ENCODE measurements at regions not wholly inside any gene's neighbourhood (a gene's known extent, or its start where the extent isn't known, plus 50 kb on each side); places are given as distances from the start of the nearest gene placed in this dataset.

DNA sequence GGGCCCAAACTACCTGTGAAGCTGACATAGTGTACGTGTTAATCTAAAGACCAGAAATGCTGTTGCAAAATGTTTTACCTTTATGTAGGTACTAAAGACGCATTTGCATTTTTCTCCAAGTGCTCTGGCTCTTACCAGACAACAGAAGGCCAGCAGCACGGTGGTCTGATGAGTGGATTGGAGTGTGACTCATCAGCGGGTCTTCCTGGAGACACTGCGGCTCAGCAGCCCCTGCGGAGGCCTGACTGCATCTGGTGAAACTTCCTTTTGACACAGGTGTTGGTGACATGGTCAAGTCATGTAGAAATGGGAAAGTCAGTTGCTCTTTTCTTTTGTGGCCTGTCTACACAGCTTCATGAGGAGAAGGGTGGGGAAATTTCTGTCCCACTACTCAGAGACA, 723.6 kb downstream of the INHBA start:
- Histone ChIP-seq H3K9me3 (ENCODE audit: control insufficient read depth, insufficient read depth, low read length) (no peaks in the 10 kb centered on the region), H3K27ac (ENCODE audit: low read length) (no peak overlapping the region), H3K4me3 (ENCODE audit: low read length) (no peak overlapping the region), H3K36me3 (ENCODE audit: control insufficient read depth, insufficient read depth, low read length) (no peaks in the 10 kb centered on the region), H3K27me3 (ENCODE audit: control insufficient read depth, insufficient read depth, low read length) (no peaks in the 10 kb centered on the region), H3K4me1 (ENCODE audit: control insufficient read depth, insufficient read depth, low read length) (no peaks in the 10 kb centered on the region)
- 88% methylated on average over 6 of the region's 6 CpGs for WGBS (ENCODE audit: insufficient coverage)
- no peak overlapping the region for H3K27ac Mint-ChIP-seq
- no peaks in the 10 kb centered on the region for H3K4me1 Mint-ChIP-seq
- ATAC-seq, result no peak
- H3K36me3 Mint-ChIP-seq, result no peaks in the 10 kb centered on the region
- H3K4me3 Mint-ChIP-seq, result no peak overlapping the region
- no peak for DNase-seq
- H3K27me3 Mint-ChIP-seq (ENCODE audit: low read depth in 2 of 2), result no peaks in the 10 kb centered on the region
- intact Hi-C loops (cut with micrococcal nuclease), result no loop called here
- H3K9me3 Mint-ChIP-seq, result peaks cover 0 to 4% of the 10 kb centered on the region in 2 donors
- TF ChIP-seq, protein P1, sequence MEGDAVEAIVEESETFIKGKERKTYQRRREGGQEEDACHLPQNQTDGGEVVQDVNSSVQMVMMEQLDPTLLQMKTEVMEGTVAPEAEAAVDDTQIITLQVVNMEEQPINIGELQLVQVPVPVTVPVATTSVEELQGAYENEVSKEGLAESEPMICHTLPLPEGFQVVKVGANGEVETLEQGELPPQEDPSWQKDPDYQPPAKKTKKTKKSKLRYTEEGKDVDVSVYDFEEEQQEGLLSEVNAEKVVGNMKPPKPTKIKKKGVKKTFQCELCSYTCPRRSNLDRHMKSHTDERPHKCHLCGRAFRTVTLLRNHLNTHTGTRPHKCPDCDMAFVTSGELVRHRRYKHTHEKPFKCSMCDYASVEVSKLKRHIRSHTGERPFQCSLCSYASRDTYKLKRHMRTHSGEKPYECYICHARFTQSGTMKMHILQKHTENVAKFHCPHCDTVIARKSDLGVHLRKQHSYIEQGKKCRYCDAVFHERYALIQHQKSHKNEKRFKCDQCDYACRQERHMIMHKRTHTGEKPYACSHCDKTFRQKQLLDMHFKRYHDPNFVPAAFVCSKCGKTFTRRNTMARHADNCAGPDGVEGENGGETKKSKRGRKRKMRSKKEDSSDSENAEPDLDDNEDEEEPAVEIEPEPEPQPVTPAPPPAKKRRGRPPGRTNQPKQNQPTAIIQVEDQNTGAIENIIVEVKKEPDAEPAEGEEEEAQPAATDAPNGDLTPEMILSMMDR (IDR thresholded peaks at IDR 0.05), result no peak

GRCh38 chr7:40978047-40978446, 724.8 kb downstream of the INHBA start:
- no peaks in the 10 kb centered on the region for H3K4me1 Mint-ChIP-seq
- ATAC-seq (no peak), DNase-seq (no peak)
- no peaks in the 10 kb centered on the region for H3K27me3 Mint-ChIP-seq (ENCODE audit: low read depth in 2 of 2)
- Histone ChIP-seq H3K9me3 (ENCODE audit: control insufficient read depth, insufficient read depth, low read length) (no peaks in the 10 kb centered on the region), H3K27ac (ENCODE audit: low read length) (no peak overlapping the region), H3K27me3 (ENCODE audit: control insufficient read depth, insufficient read depth, low read length) (no peaks in the 10 kb centered on the region), H3K4me1 (ENCODE audit: control insufficient read depth, insufficient read depth, low read length) (no peaks in the 10 kb centered on the region), H3K4me3 (ENCODE audit: low read length) (no peak overlapping the region), H3K36me3 (ENCODE audit: control insufficient read depth, insufficient read depth, low read length) (no peaks in the 10 kb centered on the region)
- intact Hi-C loops (cut with micrococcal nuclease), result no loop called here
- TF ChIP-seq, protein P1 (IDR thresholded peaks at IDR 0.05), result no peak
- H3K36me3 Mint-ChIP-seq, result no peaks in the 10 kb centered on the region
- WGBS (ENCODE audit: insufficient coverage), result 0% methylated on average over 1 of the region's 1 CpG
- no peak overlapping the region for H3K4me3 Mint-ChIP-seq
- no peak overlapping the region for H3K27ac Mint-ChIP-seq
- peaks cover 2 to 4% of the 10 kb centered on the region in 2 donors for H3K9me3 Mint-ChIP-seq

DNA sequence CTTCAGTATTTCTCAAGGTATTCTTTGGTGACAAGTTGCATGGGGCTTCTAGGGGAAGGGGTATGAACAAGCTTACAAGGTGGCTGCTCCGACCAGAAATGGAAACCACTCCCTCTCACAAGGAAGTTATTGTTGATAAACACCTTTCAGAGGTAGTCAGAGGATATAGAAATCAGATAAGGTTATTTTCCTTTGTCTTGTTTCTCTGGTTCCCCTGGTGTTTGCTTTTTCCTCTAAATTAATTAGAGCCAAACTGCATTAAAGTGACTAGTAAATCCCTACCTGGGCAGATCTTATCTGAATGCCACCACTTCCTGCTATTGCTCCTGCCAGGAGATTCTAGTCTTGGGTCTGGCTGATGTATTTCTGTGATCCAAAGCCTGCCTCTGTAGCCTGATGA, 725.4 kb downstream of the INHBA start:
- Histone ChIP-seq H3K27me3 (ENCODE audit: control insufficient read depth, insufficient read depth, low read length) (no peaks in the 10 kb centered on the region), H3K4me3 (ENCODE audit: low read length) (no peak overlapping the region), H3K36me3 (ENCODE audit: control insufficient read depth, insufficient read depth, low read length) (no peaks in the 10 kb centered on the region), H3K4me1 (ENCODE audit: control insufficient read depth, insufficient read depth, low read length) (no peaks in the 10 kb centered on the region), H3K9me3 (ENCODE audit: control insufficient read depth, insufficient read depth, low read length) (no peaks in the 10 kb centered on the region), H3K27ac (ENCODE audit: low read length) (no peak overlapping the region)
- Mint-ChIP-seq H3K27ac (no peak overlapping the region), H3K27me3 (ENCODE audit: low read depth in 2 of 2) (no peaks in the 10 kb centered on the region), H3K4me3 (no peak overlapping the region), H3K4me1 (no peaks in the 10 kb centered on the region), H3K9me3 (peaks cover 2 to 4% of the 10 kb centered on the region in 2 donors), H3K36me3 (no peaks in the 10 kb centered on the region)
- ATAC-seq (no peak), DNase-seq (no peak)
- TF ChIP-seq, protein P1 (IDR thresholded peaks at IDR 0.05), result no peak
- WGBS (ENCODE audit: insufficient coverage), result no CpG with 5 or more reads among the region's 1 CpG
- intact Hi-C loops (cut with micrococcal nuclease), result no loop called here

DNA sequence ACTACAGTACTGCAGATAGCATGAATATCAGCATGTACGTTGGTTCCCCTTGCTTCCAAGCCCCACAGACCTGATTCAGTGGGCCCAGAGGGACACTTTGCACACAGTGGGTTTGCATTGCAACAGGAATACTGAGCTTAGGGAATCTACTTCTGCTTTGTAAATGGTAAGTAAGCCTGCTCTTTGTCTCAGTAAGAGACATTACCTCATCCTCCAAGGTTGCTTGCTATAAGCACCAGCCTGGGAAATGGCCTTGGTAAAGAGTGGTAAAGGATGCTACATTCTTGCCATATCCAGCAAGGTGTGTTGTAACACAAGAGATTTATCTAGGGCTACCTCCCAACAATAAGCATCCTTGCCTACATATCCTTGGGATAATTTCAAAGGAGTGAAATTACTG, 730.5 kb downstream of the INHBA start:
- no peak overlapping the region for H3K27ac Mint-ChIP-seq
- DNase-seq (no peak), ATAC-seq (no peak)
- Histone ChIP-seq H3K9me3 (ENCODE audit: control insufficient read depth, insufficient read depth, low read length) (no peaks in the 10 kb centered on the region), H3K27me3 (ENCODE audit: control insufficient read depth, insufficient read depth, low read length) (no peaks in the 10 kb centered on the region), H3K36me3 (ENCODE audit: control insufficient read depth, insufficient read depth, low read length) (no peaks in the 10 kb centered on the region), H3K27ac (ENCODE audit: low read length) (no peak overlapping the region), H3K4me3 (ENCODE audit: low read length) (no peak overlapping the region), H3K4me1 (ENCODE audit: control insufficient read depth, insufficient read depth, low read length) (no peaks in the 10 kb centered on the region)
- intact Hi-C loops (cut with micrococcal nuclease), result no loop called here
- no peak overlapping the region for H3K4me3 Mint-ChIP-seq
- H3K27me3 Mint-ChIP-seq (ENCODE audit: low read depth in 2 of 2), result no peaks in the 10 kb centered on the region
- 84% methylated on average over 1 of the region's 1 CpG for WGBS (ENCODE audit: insufficient coverage)
- peaks cover 6% of the 10 kb centered on the region in 2 donors for H3K9me3 Mint-ChIP-seq
- no peaks in the 10 kb centered on the region for H3K36me3 Mint-ChIP-seq
- TF ChIP-seq, protein P1 (IDR thresholded peaks at IDR 0.05), result no peak
- no peaks in the 10 kb centered on the region for H3K4me1 Mint-ChIP-seq

Measured in natural killer cell (primary cell).